GM19455 (cell line): ENCODE measurements at regions not wholly inside any gene's neighbourhood (a gene's known extent, or its start where the extent isn't known, plus 50 kb on each side); places are given as distances from the start of the nearest gene placed in this dataset.

Experiments used
- ATAC-seq: cut with Tn5 transposase; IDR thresholded peaks from one replicate; pipeline ENCODE4 v1.9.1; 2021; ENCODE audit not compliant: unreplicated experiment

GRCh38 chr9:108565651-108566378 is 290.0 kb downstream of the ACTL7B start:
- ATAC-seq = peak; percentile 72

DNA sequence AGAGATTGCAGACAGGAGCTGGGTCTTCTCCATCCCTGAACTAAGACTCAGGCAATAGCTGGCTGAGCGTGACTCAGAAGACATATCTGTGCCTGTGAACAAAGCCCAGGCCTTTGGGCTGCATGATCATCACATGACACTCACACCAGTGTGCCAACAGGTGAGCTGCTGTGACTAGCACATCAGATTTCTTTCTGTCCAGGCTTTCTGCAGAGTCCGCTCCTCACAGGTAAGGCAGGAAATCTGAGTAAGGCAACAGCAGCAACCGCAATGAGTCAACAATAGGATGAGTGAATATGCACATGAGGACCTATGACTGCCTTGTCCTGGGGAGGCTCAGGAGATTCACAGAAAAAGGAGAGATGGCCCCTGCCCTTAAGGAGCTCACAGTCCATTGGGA is 293.6 kb downstream of the ACTL7B start:
- no peak for ATAC-seq

DNA sequence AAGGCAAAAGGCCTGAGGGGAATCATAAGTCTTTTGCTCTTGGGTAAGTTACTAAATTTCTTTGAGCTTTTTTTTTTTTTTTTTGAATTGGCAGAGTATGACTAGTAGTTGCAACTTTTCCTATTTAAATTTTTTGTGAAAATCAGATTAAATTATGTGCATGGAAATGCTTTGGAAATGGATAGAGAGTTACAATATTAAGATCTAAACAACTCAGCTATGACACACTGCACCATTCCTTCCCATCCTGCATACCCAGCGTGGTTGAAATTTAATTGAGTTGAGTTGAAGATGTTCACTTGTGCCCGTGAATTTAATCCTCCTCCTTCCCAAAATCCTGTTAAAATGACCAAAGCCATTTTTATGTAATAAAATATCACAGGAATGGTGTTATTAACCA is 296.4 kb downstream of the ACTL7B start:
- no peak for ATAC-seq

DNA sequence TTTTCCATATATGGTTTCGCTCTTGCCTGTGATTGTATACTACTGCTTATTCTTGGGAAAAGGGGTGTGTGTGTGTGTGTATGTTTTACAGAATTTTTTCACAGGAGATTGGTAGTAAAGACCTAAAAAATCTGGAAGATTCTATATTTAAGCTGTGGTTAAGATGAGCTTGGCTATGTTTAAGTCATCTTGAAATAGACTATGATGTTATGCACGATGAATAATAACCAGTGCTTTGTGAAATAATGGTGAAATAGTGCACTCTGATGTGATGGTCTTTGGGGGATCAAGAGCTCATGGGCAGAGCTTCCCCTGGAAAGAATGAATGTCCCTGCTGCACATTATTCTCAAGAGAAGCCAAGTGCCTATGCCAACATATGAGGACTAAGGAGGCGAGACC is 301.0 kb downstream of the ACTL7B start:
- no peak for ATAC-seq

GRCh38 chr9:108553111-108553635 is 302.6 kb downstream of the ACTL7B start:
- no peak for ATAC-seq

- no peak for ATAC-seq
Observed at GRCh38 chr9:108552459-108553040, 303.2 kb downstream of the ACTL7B start.

- ATAC-seq = no peak
Observed at GRCh38 chr9:108551030-108551841, 304.6 kb downstream of the ACTL7B start.

GRCh38 chr9:108550106-108550505 is 305.7 kb downstream of the ACTL7B start:
- no peak for ATAC-seq

- no peak for ATAC-seq
Observed at GRCh38 chr9:108549184-108549583, 306.6 kb downstream of the ACTL7B start.

GRCh38 chr9:108547411-108548135 is 308.2 kb downstream of the ACTL7B start:
- ATAC-seq = no peak

GRCh38 chr9:108546215-108546614 is 309.6 kb downstream of the ACTL7B start:
- ATAC-seq = no peak

DNA sequence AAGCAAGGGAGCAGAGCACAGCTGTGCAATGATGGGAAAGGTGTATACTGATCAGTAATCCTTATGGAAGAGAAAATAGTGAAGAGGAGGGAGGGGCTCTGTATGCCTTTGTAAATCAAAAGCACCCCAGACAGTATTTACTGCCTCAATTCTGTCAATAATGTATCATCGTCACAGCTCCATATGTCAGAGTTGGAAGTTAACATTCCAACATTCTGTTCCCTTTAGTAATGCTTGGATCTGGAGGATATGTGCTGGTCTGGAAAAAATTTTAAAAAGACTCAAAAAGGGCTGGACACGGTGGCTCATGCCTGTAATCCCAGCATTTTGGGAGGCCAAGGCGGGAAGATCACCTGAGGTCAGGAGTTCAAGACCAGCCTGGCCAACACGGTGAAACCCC is 310.4 kb downstream of the ACTL7B start:
- ATAC-seq = no peak

GRCh38 chr9:108544866-108545265 is 310.9 kb downstream of the ACTL7B start:
- ATAC-seq = no peak

- no peak for ATAC-seq
Observed at GRCh38 chr9:108543251-108543778, 312.5 kb downstream of the ACTL7B start.

DNA sequence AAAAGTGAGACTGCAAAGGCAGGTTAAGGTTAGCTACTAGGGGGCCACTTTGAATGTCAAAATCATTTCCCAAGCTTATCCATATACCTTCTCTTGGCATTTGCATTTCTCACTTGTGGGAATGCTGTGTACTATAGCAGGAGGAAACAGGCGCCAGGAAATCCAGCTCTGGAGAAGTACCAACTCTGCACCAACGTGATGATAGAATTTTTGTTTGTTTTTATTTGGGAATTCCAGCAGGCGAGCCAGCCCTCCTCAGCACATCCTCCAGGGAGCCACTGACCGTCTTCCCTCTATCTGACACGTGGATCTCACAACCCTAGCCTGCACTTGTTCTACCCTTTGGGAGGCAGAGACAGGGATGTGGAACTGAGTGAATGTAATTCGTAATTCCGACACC is 318.0 kb downstream of the ACTL7B start:
- no peak for ATAC-seq

DNA sequence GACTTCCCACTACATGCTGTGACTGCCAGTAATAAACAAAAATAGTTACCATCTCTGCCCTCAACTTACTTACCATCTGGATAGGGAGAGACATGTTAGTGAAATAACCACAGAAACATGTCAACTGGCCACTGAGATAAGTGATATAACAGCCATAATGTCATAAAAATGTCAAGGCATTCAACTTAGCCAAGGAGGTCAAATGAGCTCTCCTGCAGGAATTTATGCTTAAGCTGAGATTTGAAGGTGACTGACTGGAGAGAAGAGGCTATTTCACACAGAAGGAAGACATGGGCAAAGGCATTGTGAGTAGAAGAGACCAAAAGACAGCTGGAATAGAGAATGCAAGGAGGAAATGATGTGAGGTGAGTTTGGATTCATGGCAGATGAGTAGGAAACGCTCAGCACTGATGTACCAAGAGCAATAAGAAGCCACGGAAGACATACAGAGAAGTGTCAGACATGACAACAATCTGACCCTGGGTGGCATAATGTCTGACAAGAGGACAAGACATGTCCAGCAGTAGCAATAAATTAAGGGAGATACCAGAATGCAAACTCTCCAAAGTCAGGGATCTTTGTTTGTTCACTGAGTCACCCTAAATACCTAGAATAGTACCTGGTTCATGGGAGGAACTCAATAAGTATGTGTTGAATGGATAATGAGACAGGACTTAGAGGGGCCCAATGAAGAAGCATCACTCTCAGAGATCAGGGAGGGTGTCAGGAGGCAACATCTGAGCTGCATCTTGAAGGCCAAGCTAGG is 318.8 kb downstream of the ACTL7B start:
- ATAC-seq = no peak

GRCh38 chr9:108535526-108535925 is 320.3 kb downstream of the ACTL7B start:
- peak; percentile 76 for ATAC-seq

- no peak for ATAC-seq
Observed at GRCh38 chr9:108534741-108535140, 321.0 kb downstream of the ACTL7B start.

DNA sequence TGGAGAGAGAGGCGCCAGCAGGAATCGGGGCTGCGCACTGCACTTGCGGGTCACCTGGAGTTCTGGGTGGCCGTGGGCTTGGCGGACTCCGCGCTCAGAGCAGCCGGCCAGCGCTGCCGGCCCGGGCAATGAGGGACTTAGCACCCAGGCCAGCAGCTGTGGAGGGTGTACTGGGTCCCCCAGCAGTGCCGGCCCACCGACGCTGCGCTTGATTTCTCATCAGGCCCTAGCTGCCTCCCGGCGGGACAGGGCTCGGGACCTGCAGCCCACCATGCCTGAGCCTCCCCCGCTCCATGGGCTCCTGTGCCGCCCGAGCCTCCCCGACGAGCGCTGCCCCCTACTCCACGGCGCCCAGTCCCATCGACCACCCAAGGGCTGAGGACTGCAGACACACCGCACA is 325.6 kb downstream of the ACTL7B start:
- ATAC-seq = no peak

DNA sequence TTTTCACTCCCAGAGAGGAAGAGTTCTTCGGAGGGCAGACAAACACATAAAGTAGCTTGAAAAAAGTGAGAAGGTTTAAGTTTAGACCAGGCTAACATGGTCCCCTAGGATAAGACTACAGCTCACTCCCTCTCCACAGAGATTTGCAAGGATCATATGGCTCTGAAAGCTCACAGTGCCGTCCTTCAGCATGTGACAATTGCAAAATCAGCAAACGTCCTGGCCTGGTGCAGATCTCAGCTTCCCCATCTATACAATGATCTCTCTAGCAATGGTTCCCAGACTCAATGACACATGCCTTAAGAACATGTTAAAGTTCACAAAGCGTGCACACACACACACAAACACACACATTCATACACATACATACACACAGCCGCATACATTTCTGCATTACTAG is 327.6 kb downstream of the ACTL7B start:
- ATAC-seq = no peak
